Caki2 (cell line): ENCODE measurements at regions not wholly inside any gene's neighbourhood (a gene's known extent, or its start where the extent isn't known, plus 50 kb on each side); places are given as distances from the start of the nearest gene placed in this dataset.
A peak's percentile ranks its signal among the peaks of the same experiment; 100 is the strongest.

ENCODE experiments used
- DNase-seq: peaks from one replicate; pipeline ENCODE4 v3.0.0-alpha.2; 2015; ENCODE audit warnings: low read depth
- in situ Hi-C: cut with HindIII; loops from 2 replicates; pipeline ENCODE4 v1.10.0; 2016; ENCODE audit warnings: low sequenced_read_pairs, low pct_unique_long_range_greater_than_20kb, mixed read lengths

- DNase-seq = no peak
- in situ Hi-C loops = loop anchor here (10.0 kb wide), 1 partner anchor 653 kb away; the partner anchor contains the start of gene ID2
Observed at GRCh38 chr2:8031370-8031769, 650.5 kb upstream of the ID2 start.

- no peak for DNase-seq
- in situ Hi-C loops = loop anchor here (10.0 kb wide), 1 partner anchor 651 kb away; the partner anchor contains the start of gene ID2
Observed at GRCh38 chr2:8033546-8034096, 648.2 kb upstream of the ID2 start.

- DNase-seq = peak; percentile 41
- in situ Hi-C loops = loop anchor here (10.0 kb wide), 1 partner anchor 648 kb away; the partner anchor contains the start of gene ID2
Observed at GRCh38 chr2:8036366-8036765, 645.5 kb upstream of the ID2 start.

GRCh38 chr2:8039732-8040131 lies 642.1 kb upstream of the ID2 start:
- DNase-seq = no peak
- in situ Hi-C loops = loop anchor here (10.0 kb wide), 1 partner anchor 645 kb away; the partner anchor contains the start of gene ID2

- no peak for DNase-seq
- in situ Hi-C loops = no loop called here
Observed at GRCh38 chr2:8043295-8043694, 638.6 kb upstream of the ID2 start.

- in situ Hi-C loops = no loop called here
- DNase-seq = no peak
Observed at GRCh38 chr2:8044046-8044594, 637.7 kb upstream of the ID2 start.

GRCh38 chr2:8045081-8045614 lies 636.7 kb upstream of the ID2 start:
- in situ Hi-C loops = no loop called here
- no peak for DNase-seq

- in situ Hi-C loops = no loop called here
- no peak for DNase-seq
Observed at GRCh38 chr2:8046849-8047248, 635.0 kb upstream of the ID2 start.

- DNase-seq = no peak
Observed at GRCh38 chr2:8049176-8049575, 632.7 kb upstream of the ID2 start.

GRCh38 chr2:8049851-8050571 lies 631.8 kb upstream of the ID2 start:
- DNase-seq = no peak
- in situ Hi-C loops = no loop called here

More at GRCh38 chr2:8049176-8049575, 632.7 kb upstream of the ID2 start:
- in situ Hi-C loops = no loop called here

GRCh38 chr2:8053216-8053615 lies 628.6 kb upstream of the ID2 start:
- DNase-seq = no peak
- in situ Hi-C loops = no loop called here

GRCh38 chr2:8054070-8054469 lies 627.8 kb upstream of the ID2 start:
- DNase-seq = no peak
- in situ Hi-C loops = no loop called here

GRCh38 chr2:8058652-8059051 lies 623.2 kb upstream of the ID2 start:
- DNase-seq = no peak
- in situ Hi-C loops = no loop called here

GRCh38 chr2:8059255-8059654 lies 622.6 kb upstream of the ID2 start:
- no peak for DNase-seq
- in situ Hi-C loops = no loop called here

GRCh38 chr2:8059794-8060193 lies 622.1 kb upstream of the ID2 start:
- no peak for DNase-seq
- in situ Hi-C loops = no loop called here

- DNase-seq = no peak
- in situ Hi-C loops = no loop called here
Observed at GRCh38 chr2:8061219-8061618, 620.6 kb upstream of the ID2 start.

GRCh38 chr2:8064603-8065002 lies 617.3 kb upstream of the ID2 start:
- in situ Hi-C loops = no loop called here
- DNase-seq = no peak

- in situ Hi-C loops = no loop called here
- DNase-seq = no peak
Observed at GRCh38 chr2:8065191-8065590, 616.7 kb upstream of the ID2 start.

- DNase-seq = no peak
- in situ Hi-C loops = no loop called here
Observed at GRCh38 chr2:8067784-8068336, 614.0 kb upstream of the ID2 start.
